Ectodermal cell (in vitro differentiated cells): ENCODE measurements at regions not wholly inside any gene's neighbourhood (a gene's known extent, or its start where the extent isn't known, plus 50 kb on each side); places are given as distances from the start of the nearest gene placed in this dataset.

Experiments used
- H3K27ac ChIP-seq: 2 replicates; pipeline ENCODE4 v1.7.0; 2013; ENCODE audit warnings: mild to moderate bottlenecking, low read depth, low read length; ENCODE audit not compliant: insufficient read depth, poor library complexity, severe bottlenecking
- H3K27me3 ChIP-seq: 2 replicates; pipeline ENCODE4 v1.7.0; 2013; ENCODE audit warnings: mild to moderate bottlenecking, low read length; ENCODE audit not compliant: insufficient read depth, control insufficient read depth, poor library complexity, severe bottlenecking
- H3K36me3 ChIP-seq: one replicate; pipeline ENCODE4 v1.7.0; 2013; ENCODE audit warnings: low read length; ENCODE audit not compliant: control insufficient read depth, insufficient read depth
- H3K4me1 ChIP-seq: one replicate; pipeline ENCODE4 v1.7.0; 2013; ENCODE audit warnings: low read length; ENCODE audit not compliant: control insufficient read depth, insufficient read depth
- H3K4me3 ChIP-seq: 2 replicates; pipeline ENCODE4 v1.7.0; 2013; ENCODE audit warnings: low read depth, low read length, control low read depth; ENCODE audit not compliant: insufficient read depth
- H3K9me3 ChIP-seq: 2 replicates; pipeline ENCODE4 v1.7.0; 2013; ENCODE audit warnings: mild to moderate bottlenecking, low read length, moderate library complexity; ENCODE audit not compliant: control insufficient read depth
- WGBS, 2 experiments: methylation state at CpG; one replicate each; pipeline ENCODE4 v1.1.7; 2013; ENCODE audit warnings: missing lambda C conversion rate in 2 of 2; 5-methylcytosine and 5-hydroxymethylcytosine counted together

DNA sequence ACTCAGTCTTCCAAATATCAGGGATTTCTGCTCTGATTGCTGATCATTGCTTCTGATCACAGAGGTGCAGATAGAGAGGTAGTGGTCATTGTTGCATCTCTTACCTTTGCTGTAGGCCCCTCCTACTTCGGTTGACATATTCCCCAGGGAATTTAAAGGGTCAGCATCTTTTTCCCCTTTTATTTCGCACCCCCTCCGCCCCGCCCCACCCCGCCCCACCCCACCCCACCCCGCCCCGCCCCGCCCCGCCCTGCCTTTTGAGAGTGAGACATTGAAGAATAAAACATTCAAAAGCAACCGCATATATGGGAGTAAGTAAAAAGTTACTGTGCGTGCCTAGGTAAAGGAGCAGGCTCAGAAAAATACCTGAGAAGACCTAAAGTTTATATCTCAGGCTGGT lies 463.9 kb downstream of the BTG1 start:
- no peaks in the 10 kb centered on the region for H3K4me1 ChIP-seq
- no peak overlapping the region for H3K27ac ChIP-seq
- 94 to 96% methylated on average over 3 to 9 of the region's 11 CpGs for WGBS, 2 experiments
- H3K4me3 ChIP-seq: no peak overlapping the region
- H3K36me3 ChIP-seq: no peaks in the 10 kb centered on the region
- no peaks in the 10 kb centered on the region for H3K27me3 ChIP-seq
- H3K9me3 ChIP-seq: no peaks in the 10 kb centered on the region

DNA sequence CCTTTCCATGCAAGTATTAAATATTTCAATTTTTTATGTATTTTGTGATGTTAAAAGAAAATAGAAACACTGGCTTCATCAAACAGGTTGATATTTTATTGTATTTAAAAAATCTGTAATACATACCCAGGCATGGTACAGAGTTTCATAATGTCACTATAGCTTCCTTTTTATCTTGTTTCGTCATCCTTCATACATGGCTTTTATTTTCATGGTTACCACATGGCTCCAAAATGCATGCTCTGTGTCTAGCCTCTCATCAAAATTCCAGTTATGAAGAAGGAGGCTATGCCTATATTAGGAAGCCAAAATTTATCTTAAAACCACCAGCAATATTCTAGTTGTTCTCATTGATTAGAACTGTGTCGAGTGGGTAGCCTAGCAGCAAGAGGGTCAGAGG lies 464.8 kb downstream of the BTG1 start:
- Histone ChIP-seq H3K27ac (no peak overlapping the region), H3K4me3 (no peak overlapping the region), H3K4me1 (no peaks in the 10 kb centered on the region), H3K27me3 (no peaks in the 10 kb centered on the region), H3K36me3 (no peaks in the 10 kb centered on the region), H3K9me3 (no peaks in the 10 kb centered on the region)
- WGBS, 2 experiments: 87 to 91% methylated on average over 1 to 2 of the region's 2 CpGs

DNA sequence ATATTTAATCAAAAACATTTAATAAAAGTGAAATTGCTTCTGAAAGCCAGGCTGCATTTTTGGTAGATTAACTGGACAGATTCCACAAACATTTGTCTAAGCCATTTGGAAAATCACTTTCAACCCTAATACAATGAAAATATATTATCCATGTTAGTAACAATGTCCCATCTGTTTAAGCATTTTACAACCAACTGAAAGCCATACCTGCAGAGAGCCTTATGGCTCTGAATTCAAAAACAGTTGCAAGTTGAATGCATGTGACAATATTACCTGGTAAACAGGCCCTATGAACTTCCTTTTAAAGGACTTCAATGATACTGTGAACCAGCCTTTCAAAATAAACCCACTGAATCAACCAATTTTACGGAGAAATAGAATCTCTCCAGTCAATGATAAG lies 468.1 kb downstream of the BTG1 start:
- H3K27me3 ChIP-seq: no peaks in the 10 kb centered on the region
- H3K4me1 ChIP-seq: no peaks in the 10 kb centered on the region
- no peak overlapping the region for H3K27ac ChIP-seq
- no peak overlapping the region for H3K4me3 ChIP-seq
- H3K9me3 ChIP-seq: no peaks in the 10 kb centered on the region
- H3K36me3 ChIP-seq: no peaks in the 10 kb centered on the region
- 100% methylated on average over 1 of the region's 1 CpG for WGBS, 2 experiments

DNA sequence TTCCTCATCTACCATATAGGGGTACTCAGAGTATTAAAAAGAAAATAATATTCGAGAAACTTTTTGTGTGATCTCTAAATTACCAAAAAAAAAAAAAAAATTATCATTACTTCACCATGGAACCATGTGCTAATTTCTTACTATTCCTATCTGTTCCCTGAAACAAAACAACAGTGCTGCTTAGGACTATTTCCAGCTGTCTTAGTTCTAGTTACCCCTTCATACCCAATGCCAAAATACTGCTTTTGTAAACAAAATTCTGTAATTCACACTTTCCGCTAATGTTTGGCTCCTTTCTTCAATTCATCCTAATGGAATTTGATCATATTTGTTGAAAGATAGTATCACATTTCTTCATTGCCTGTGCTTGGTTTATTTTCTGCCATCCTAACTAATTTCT lies 470.2 kb downstream of the BTG1 start:
- no peaks in the 10 kb centered on the region for H3K4me1 ChIP-seq
- WGBS, 2 experiments: 90 to 97% methylated on average over 2 of the region's 2 CpGs

DNA sequence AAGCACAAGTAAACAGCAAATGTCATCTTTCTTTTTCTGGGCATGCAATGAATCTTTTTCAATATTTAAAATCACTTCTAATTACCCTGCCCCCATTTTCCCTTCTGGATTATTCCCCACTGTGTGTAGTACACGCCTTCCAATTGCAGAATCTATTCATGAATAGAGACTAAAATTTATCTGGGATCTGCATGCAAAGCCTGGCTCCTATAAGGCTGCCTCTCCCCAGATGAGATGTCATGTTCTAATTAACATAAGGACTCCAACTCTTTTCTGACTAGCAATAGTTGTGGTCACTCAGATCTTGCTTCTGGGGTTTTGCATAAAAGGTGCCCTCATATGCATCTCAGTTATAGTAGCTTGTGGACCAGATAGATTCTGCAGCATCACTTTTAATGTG lies 473.5 kb downstream of the BTG1 start:
- no peaks in the 10 kb centered on the region for H3K27me3 ChIP-seq
- no peaks in the 10 kb centered on the region for H3K4me1 ChIP-seq
- H3K4me3 ChIP-seq: no peak overlapping the region
- H3K9me3 ChIP-seq: no peaks in the 10 kb centered on the region
- H3K36me3 ChIP-seq: no peaks in the 10 kb centered on the region
- WGBS, 2 experiments: 89 to 93% methylated on average over 1 of the region's 1 CpG
- no peak overlapping the region for H3K27ac ChIP-seq

More for the DNA sequence above, 470.2 kb downstream of the BTG1 start:
- no peaks in the 10 kb centered on the region for H3K36me3 ChIP-seq
- no peaks in the 10 kb centered on the region for H3K27me3 ChIP-seq
- no peak overlapping the region for H3K27ac ChIP-seq
- no peak overlapping the region for H3K4me3 ChIP-seq
- H3K9me3 ChIP-seq: no peaks in the 10 kb centered on the region

DNA sequence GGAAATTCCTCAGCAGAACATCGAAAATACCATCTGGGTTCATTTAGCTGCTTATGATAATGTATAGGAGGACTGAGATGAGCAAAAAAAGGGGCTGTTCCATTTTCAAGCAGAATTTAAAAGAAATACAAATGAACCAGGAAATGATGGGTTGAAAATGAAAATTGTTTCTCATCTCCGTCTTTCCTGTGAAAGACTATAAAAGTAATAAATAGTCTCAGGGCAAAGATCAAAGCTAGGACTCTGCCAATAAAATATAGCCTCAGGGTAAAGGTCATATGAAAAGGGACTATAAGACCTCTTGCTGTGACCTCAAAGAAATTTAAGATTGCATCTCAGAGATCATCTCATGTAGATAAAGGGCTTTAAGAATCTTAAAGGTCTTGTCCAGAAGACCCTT lies 478.0 kb downstream of the BTG1 start:
- Histone ChIP-seq H3K27ac (no peak overlapping the region), H3K9me3 (no peaks in the 10 kb centered on the region), H3K36me3 (no peaks in the 10 kb centered on the region), H3K4me1 (no peaks in the 10 kb centered on the region), H3K27me3 (no peaks in the 10 kb centered on the region), H3K4me3 (no peak overlapping the region)
- WGBS, 2 experiments: 75 to 92% methylated on average over 2 of the region's 2 CpGs

DNA sequence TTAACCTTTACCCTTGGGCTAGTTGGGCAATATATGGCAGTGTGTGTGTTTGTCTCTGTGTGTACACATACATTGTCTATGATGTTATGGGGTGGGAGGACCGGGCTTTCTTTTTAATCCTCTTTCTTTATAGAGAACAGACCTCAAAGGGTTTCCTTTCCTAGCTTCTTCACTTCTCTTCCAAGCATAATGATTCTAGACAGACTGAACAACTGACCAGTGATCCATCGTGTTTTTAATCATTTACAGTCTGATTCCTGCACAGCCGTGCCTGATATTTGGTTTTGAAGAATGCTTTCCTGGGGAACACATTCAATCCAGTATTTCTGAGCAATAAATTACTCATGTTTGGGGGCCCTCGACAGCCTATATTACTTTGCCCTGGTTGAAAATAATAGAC lies 481.1 kb upstream of the DCN start:
- 91 to 95% methylated on average over 4 of the region's 4 CpGs for WGBS, 2 experiments
- Histone ChIP-seq H3K9me3 (no peaks in the 10 kb centered on the region), H3K4me3 (no peak overlapping the region), H3K27me3 (no peaks in the 10 kb centered on the region), H3K4me1 (no peaks in the 10 kb centered on the region), H3K27ac (no peak overlapping the region), H3K36me3 (no peaks in the 10 kb centered on the region)

DNA sequence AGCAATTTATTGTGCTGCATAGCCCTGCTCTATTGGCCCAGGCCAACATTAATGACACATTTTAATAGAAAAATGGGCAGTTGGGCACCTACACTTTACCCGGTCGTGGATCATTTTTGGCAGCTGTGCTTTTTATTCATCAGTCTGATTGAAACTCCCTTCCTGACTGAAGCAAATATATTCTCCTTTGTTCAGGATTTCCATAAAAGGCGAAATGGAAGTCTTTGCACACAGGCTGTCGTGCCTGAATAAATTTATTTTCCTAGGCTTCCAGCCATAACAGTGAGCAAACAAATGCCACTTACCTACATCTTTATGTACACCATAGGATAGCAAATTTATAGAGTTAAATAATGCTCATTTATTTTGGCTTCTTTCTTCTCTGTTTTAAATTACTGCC lies 480.7 kb upstream of the DCN start:
- no peaks in the 10 kb centered on the region for H3K36me3 ChIP-seq
- no peak overlapping the region for H3K4me3 ChIP-seq
- no peaks in the 10 kb centered on the region for H3K27me3 ChIP-seq
- no peaks in the 10 kb centered on the region for H3K4me1 ChIP-seq
- no peaks in the 10 kb centered on the region for H3K9me3 ChIP-seq
- H3K27ac ChIP-seq: no peak overlapping the region
- 89 to 94% methylated on average over 4 of the region's 4 CpGs for WGBS, 2 experiments

DNA sequence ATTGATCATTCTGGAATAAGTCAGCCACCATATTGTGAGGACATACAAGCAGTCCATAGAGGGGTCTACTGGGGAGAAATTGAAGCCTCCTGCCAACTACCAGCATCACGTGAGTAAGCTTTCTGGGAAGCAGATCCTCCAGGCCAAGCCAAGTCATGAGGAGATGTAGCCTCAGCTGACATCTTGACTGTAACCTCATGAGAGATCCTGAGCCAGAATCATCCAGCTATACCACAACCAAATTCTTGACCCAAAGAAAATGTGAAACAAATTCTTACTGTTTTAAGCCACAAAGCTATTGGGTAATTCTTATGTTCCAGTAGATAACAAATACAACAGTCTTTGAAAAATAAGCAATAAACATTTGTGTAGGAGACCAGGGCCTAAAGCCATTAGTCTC lies 479.4 kb upstream of the DCN start:
- no peak overlapping the region for H3K27ac ChIP-seq
- no peaks in the 10 kb centered on the region for H3K36me3 ChIP-seq
- H3K4me1 ChIP-seq: no peaks in the 10 kb centered on the region
- H3K4me3 ChIP-seq: no peak overlapping the region
- H3K27me3 ChIP-seq: no peaks in the 10 kb centered on the region
- 86 to 92% methylated on average over 1 of the region's 1 CpG for WGBS, 2 experiments
- H3K9me3 ChIP-seq: no peaks in the 10 kb centered on the region

DNA sequence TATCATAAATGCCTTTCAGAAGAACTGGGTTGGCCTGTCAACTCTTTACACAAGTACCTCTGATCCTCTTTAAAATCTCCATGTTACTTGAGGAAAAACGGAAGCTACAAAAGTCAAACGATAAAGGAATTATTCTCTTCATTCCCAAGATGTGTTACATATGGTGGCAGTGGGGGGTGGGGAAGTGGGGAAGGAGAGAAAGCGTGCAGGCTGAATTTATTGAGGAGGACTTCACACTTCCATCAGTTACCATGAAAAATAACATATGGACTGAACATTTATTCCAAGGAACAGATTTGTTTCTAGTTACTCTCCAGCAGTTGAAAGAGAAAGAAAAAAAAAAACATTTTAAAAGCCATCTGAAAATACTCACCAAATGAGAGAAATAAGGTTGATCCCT lies 474.4 kb upstream of the DCN start:
- Histone ChIP-seq H3K27ac (no peak overlapping the region), H3K4me3 (no peak overlapping the region), H3K27me3 (no peaks in the 10 kb centered on the region), H3K4me1 (no peaks in the 10 kb centered on the region), H3K9me3 (no peaks in the 10 kb centered on the region), H3K36me3 (no peaks in the 10 kb centered on the region)
- WGBS, 2 experiments: 100% methylated on average over 2 of the region's 3 CpGs

DNA sequence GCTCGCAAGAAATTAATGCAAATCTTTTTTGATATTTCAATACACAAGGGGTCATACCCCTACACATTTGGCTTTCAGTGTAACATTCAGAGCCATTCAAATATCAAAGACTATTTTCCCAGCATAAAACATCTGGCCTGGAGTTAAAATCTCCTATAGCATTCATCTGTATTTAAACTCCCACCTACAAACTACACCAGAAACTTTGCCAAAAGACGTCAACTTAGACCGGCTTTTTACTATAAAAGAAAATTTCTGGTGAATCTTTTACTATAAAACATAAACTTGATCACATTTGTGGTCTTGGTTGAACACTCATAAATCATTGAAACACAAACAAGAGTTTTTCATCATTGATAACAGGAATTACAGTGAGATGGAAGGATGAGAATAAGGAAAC lies 473.3 kb upstream of the DCN start:
- H3K27me3 ChIP-seq: no peaks in the 10 kb centered on the region
- no peaks in the 10 kb centered on the region for H3K36me3 ChIP-seq
- H3K27ac ChIP-seq: no peak overlapping the region
- 97 to 100% methylated on average over 1 to 2 of the region's 3 CpGs for WGBS, 2 experiments
- no peak overlapping the region for H3K4me3 ChIP-seq
- no peaks in the 10 kb centered on the region for H3K9me3 ChIP-seq
- no peaks in the 10 kb centered on the region for H3K4me1 ChIP-seq
